Suprapubic skin (tissue), 3 donors: ENCODE measurements at regions not wholly inside any gene's neighbourhood (a gene's known extent, or its start where the extent isn't known, plus 50 kb on each side); places are given as distances from the start of the nearest gene placed in this dataset.

ENCODE experiments used
- EP300 ChIP-seq: sonication (generic); formaldehyde crosslinking; IDR thresholded peaks from one replicate; pipeline ENCODE4 v1.6.1; 2017; ENCODE audit warnings: antibody characterized with exemption
- POLR2A ChIP-seq, 2 donors: fragments of 450-650 bp; IDR thresholded peaks; one replicate each; pipeline ENCODE4 v1.6.1; 2017; ENCODE audit warnings: antibody characterized with exemption in 2 of 2, mild to moderate bottlenecking in 2 of 2, moderate library complexity in 2 of 2
- TF ChIP-seq, protein P1 (sequence below), 2 donors: fragments of 200-600 bp in 1 of 2; fragments of 450-650 bp in 1 of 2; sonication (generic) in 1 of 2; IDR thresholded peaks; one replicate each; pipeline ENCODE4 v1.5.1; 2016 to 2019; ENCODE audit warnings: antibody characterized with exemption in 2 of 2, mild to moderate bottlenecking in 1 of 2, moderate library complexity in 1 of 2

DNA sequence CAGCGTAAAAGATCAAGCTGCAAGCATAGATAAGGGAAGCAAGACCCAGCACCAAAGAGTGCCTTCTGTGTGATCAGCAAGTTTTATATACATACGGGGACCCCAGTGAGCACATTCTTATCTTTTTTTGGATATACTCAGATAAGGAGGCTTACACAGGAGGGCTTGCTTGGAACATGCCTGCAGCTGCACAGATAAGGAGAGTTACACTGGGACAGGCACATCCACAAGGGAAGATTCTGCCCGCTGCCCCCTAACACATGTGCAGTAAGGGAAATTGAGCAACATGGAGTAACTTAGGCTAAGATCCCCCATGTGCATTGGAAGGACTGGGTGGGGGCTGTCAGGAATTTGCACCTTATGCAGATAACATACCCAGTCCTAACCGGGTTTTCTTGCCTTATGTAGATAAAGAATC lies 1334.8 kb downstream of the MRPL39 start:
- TF ChIP-seq, protein P1, sequence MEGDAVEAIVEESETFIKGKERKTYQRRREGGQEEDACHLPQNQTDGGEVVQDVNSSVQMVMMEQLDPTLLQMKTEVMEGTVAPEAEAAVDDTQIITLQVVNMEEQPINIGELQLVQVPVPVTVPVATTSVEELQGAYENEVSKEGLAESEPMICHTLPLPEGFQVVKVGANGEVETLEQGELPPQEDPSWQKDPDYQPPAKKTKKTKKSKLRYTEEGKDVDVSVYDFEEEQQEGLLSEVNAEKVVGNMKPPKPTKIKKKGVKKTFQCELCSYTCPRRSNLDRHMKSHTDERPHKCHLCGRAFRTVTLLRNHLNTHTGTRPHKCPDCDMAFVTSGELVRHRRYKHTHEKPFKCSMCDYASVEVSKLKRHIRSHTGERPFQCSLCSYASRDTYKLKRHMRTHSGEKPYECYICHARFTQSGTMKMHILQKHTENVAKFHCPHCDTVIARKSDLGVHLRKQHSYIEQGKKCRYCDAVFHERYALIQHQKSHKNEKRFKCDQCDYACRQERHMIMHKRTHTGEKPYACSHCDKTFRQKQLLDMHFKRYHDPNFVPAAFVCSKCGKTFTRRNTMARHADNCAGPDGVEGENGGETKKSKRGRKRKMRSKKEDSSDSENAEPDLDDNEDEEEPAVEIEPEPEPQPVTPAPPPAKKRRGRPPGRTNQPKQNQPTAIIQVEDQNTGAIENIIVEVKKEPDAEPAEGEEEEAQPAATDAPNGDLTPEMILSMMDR (IDR thresholded peaks at IDR 0.05) = no peak
- TF ChIP-seq POLR2A (IDR thresholded peaks at IDR 0.05) (no peak), EP300 (no peak)
